ENCODE measurements at regions not wholly inside any gene's neighbourhood (a gene's known extent, or its start where the extent isn't known, plus 50 kb on each side); places are given as distances from the start of the nearest gene placed in this dataset.

- no peak for DNase-seq (ENCODE audit: low spot score)
Measured at GRCh38 chr16:11475896-11476630, 110.7 kb downstream of the LITAF start.

DNA sequence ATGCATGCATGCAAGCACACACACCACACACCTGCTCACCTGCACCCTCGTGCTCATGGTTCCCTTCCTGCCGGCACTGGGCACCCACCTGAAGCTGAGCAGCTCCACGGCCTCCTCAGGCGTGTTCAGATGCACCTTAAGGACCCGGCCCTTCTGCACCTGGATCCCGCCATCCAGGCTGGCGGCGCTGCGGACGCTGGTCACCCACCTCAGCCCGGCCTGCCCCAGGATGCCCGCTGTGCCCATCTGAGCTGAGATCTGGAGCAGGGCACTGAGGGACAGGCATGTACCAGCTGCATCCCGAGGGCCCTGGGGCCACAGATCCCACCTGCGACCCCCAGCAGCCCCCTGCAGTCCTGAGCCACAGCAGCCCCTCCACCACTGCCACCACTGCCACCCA is 110.0 kb downstream of the LITAF start:
- no peak for DNase-seq (ENCODE audit: low spot score)

GRCh38 chr16:11478431-11479119 is 108.1 kb downstream of the LITAF start:
- no peak for DNase-seq (ENCODE audit: low spot score)

DNA sequence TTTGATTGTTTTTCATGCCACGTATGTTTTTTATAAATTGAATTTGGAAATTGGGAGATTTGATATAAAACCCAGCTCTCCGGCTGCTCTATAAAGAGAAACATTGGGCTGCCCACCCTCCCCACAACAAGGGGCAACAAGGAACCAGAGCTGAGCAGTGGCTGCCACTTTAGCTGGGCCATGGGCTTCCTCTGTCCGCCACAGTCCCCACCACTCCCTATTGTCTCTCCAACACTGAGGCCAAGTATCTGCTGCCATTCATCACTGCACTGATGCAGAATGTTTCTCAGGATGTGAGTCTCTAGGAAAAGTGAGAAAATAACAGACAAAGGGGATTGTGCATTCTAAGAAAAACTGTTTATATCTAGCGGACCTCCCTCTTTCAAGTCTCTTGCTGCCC is 106.8 kb downstream of the LITAF start:
- DNase-seq (ENCODE audit: low spot score) = no peak

DNA sequence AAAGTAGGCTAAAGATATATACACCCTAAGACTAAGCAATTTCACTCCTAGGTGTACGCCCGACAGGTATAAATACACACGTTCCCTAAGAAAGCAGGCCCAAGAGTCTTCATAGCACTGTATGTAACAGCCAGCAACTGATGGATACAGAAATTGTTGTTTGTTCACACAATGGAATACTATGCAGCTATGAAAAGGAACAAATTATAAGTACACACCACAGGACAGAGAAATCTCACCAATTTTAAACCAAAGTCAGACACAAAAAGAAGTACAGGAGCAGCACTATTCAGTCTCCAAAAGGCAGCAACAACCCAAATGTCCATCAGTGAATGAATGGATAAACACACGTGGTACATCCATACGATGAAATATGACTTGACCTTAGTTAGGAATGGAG is 106.1 kb downstream of the LITAF start:
- no peak for DNase-seq (ENCODE audit: low spot score)

- no peak for DNase-seq (ENCODE audit: low spot score)
Measured at GRCh38 chr16:11481987-11482386, 104.7 kb downstream of the LITAF start.

GRCh38 chr16:11482946-11483748 is 103.6 kb downstream of the LITAF start:
- no peak for DNase-seq (ENCODE audit: low spot score)

DNA sequence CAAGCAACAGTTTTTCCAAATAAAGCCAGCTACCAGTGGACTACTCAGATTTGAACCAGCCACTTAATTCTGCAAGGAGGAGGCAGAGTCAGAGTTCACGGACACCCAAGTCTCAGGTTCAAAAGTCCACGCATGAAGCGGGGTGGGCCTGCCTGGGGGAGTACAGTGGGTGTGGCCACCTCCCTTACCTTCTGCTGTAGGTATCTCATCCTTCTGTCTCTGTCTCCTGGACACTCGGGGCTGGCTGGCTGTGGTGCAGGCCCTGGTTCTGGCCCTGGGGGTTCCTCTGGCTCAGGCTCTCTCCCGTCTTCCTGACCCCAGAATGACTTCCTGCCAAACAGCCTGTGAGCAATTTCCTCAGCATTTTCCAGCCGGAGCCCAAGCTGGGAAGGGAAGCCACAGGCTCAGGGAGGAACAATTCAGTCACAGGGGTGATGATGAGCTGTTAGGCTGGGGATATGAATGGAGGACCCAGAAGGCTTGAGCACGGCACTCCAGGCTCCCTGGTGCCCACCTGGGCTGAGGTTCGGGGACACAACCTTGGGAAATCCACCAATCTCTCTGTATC is 101.9 kb downstream of the LITAF start:
- no peak for DNase-seq (ENCODE audit: low spot score)

DNA sequence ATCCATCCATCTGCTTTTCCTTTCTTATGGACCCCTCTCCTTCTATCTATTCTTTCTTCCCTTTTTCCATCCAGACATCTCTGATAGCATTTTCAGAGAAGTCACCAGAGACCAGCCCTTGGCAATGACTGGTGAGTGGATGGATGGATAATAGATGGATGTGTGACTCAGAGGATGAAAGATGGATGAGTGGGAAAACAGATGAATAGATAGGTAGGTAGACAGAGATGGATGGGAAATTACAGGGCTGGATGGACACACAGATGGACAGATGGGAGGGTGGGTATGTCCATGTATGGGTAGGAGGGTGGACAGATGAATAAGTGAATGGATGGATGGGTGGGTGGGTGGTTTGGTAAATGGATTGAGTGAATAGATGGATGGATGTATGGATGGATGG is 101.0 kb downstream of the LITAF start:
- no peak for DNase-seq (ENCODE audit: low spot score)

DNA sequence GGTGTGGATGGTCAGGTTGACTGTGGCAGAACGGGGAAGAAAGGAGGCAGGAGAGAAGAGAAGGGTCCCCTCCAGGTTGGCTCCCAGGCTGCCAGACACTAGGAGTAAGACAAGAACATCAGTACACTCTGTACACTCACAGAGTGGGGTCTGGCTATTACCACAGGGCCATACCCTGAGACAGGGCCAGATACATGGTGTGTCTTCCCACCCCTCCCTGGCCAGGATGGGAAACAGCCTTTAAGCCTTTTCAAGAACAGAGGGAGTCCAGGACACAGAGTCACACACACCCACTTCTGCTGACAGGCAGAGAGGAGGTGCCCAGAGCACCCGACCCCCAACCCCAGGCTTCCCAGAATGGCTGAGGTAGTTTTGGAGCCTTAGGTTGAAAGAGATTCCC is 99.4 kb downstream of the LITAF start:
- DNase-seq (ENCODE audit: low spot score) = no peak

GRCh38 chr16:11488304-11488703 is 98.4 kb downstream of the LITAF start:
- no peak for DNase-seq (ENCODE audit: low spot score)

DNA sequence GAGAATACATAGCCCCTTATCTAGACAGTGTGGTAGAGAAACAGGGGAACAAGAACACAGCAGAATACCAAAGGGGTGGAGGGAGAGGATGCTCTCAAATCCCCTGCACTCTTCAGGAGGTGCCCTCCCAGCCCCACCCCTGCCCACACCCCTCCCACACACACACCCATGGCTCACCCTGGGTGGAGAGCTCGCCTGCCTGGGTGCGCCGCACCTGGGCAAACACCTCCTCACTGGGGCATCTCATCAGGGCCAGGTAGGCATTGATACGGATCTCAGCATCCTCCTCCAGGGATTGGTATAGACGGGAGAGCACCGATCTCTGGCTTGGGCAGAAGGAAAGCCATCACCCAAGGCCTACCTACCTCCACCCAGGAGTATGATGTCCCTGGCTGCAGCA is 95.2 kb downstream of the LITAF start:
- DNase-seq (ENCODE audit: low spot score) = no peak

GRCh38 chr16:11492808-11493530 is 93.8 kb downstream of the LITAF start:
- no peak for DNase-seq (ENCODE audit: low spot score)

DNA sequence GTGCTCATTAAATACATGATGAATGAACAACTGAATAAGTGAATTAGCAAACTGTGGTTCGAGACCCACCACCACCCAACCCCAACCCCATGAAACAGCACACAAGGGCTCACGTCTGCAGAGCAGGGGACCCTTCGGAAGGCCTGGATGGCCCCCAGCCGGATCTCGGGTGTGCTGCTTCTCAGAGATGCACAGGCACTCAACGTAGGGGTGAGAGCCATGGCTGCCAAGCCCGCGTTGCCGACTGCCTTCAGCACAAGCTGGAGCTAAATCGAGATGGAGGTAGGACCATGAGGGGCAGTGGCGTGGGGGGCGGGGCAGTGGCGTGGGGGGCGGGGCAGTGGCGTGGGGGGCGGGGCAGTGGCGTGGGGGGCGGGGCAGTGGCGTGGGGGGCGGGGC is 93.2 kb downstream of the LITAF start:
- DNase-seq (ENCODE audit: low spot score) = no peak

DNA sequence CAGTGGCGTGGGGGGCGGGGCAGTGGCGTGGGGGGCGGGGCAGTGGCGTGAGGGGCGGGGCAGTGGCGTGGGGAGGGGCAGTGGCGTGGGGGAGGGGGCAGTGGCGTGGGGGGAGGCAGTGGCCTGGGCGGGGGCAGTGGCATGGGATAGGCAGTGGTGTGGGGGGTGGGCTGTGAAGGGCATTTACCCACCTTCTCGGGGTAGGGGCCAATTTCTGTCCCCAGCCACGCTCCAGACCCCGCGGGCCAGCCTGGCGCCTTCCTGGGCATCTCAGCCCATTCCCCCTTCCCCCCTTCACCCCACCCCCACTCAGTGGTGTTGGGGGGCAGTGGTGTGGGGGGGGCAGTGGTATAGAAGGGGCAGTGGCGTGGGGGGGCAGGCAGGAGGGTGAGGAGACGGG is 92.7 kb downstream of the LITAF start:
- no peak for DNase-seq (ENCODE audit: low spot score)

GRCh38 chr16:11494433-11494832 is 92.3 kb downstream of the LITAF start:
- no peak for DNase-seq (ENCODE audit: low spot score)

DNA sequence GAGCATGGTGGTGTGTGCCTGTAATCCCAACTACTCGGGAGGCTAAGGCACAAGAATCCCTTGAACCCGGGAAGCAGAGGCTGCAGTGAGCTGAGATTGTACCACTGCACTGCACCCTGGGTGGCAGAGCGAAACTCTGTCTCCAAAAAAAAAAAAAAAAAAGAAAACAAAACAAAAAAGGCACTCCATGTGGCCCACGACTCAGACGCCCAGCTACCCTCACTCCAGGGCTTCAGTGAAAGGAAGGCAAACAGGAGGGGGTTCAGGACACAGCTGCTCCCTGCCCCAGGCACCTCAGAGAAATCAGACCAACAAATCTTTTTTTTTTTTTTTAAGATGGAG is 91.7 kb downstream of the LITAF start:
- no peak for DNase-seq (ENCODE audit: low spot score)
